C4-2B (cell line): ENCODE measurements at regions not wholly inside any gene's neighbourhood (a gene's known extent, or its start where the extent isn't known, plus 50 kb on each side); places are given as distances from the start of the nearest gene placed in this dataset.

Experiments
- H3K27ac ChIP-seq: fragments of 450-650 bp; 2 replicates; pipeline ENCODE4 v1.5.1; 2017
- CTCF ChIP-seq: fragments of 450-650 bp; conservative IDR thresholded peaks from 2 replicates; pipeline ENCODE4 v1.5.1; 2017; ENCODE audit warnings: mild to moderate bottlenecking
- ZFX ChIP-seq: fragments of 450-650 bp; IDR thresholded peaks from 2 replicates; pipeline ENCODE4 v1.6.1; 2017

GRCh38 chr5:167827766-167828165 lies 463.7 kb upstream of the WWC1 start:
- no peak overlapping the region for H3K27ac ChIP-seq
- TF ChIP-seq ZFX (no peak), CTCF (no peak)

GRCh38 chr5:167831754-167832504 lies 459.5 kb upstream of the WWC1 start:
- H3K27ac ChIP-seq: no peak overlapping the region
- TF ChIP-seq CTCF: no peak
- TF ChIP-seq ZFX: no peak

GRCh38 chr5:167832609-167833008 lies 458.8 kb upstream of the WWC1 start:
- H3K27ac ChIP-seq: no peak overlapping the region
- TF ChIP-seq ZFX: no peak
- no peak for TF ChIP-seq CTCF

- TF ChIP-seq ZFX (no peak), CTCF (no peak)
- no peak overlapping the region for H3K27ac ChIP-seq
Measured at GRCh38 chr5:167833456-167833855, 458.0 kb upstream of the WWC1 start.

- no peak for TF ChIP-seq ZFX
- H3K27ac ChIP-seq: no peak overlapping the region
Measured at GRCh38 chr5:167835146-167835545, 456.3 kb upstream of the WWC1 start.

GRCh38 chr5:167837127-167837526 lies 454.3 kb upstream of the WWC1 start:
- TF ChIP-seq ZFX (no peak), CTCF (no peak)
- H3K27ac ChIP-seq: no peak overlapping the region

GRCh38 chr5:167839065-167839464 lies 452.4 kb upstream of the WWC1 start:
- TF ChIP-seq ZFX (no peak), CTCF (no peak)
- no peak overlapping the region for H3K27ac ChIP-seq

GRCh38 chr5:167840527-167841130 lies 450.8 kb upstream of the WWC1 start:
- TF ChIP-seq ZFX: no peak
- no peak for TF ChIP-seq CTCF
- H3K27ac ChIP-seq: no peak overlapping the region
